Right lobe of liver (tissue), 4 donors: ENCODE measurements at regions not wholly inside any gene's neighbourhood (a gene's known extent, or its start where the extent isn't known, plus 50 kb on each side); places are given as distances from the start of the nearest gene placed in this dataset.

Source experiments
- POLR2A ChIP-seq: fragments of 450-650 bp; IDR thresholded peaks from one replicate; pipeline ENCODE4 v1.6.1; 2017; ENCODE audit warnings: antibody characterized with exemption, mild to moderate bottlenecking
- TF ChIP-seq, protein P1 (sequence below), 4 donors: fragments of 200-600 bp in 3 of 4; fragments of 450-650 bp in 1 of 4; IDR thresholded peaks; one replicate each; pipeline versions ENCODE4 v1.5.1 to v1.8.0; 2016 to 2022; ENCODE audit warnings: antibody characterized with exemption in 4 of 4, mild to moderate bottlenecking in 2 of 4
- donor health status: DM: no; HTN: no; CAD: no.
- donor health status: DM: no; HTN: no; CAD: no.
- donor health status: DM: no; HTN: yes; CAD: no.

DNA sequence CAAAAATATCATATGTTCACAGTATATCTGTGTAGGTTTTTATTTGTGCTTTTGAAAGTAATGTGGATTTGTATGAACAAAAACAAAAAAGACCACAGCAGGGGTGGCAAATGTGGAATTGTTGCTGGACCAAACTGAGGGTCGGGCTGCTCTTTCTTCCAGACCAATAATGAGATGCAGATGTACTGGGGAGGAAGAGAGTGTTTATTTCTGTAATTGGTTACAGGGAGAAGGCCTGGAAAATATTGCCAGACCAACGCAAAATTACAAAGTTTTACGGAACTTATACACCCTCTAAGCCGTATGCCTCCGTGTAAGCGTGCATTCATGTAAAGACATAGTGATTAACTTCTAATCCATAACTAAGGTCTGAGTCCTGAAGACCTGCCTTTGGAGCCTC, 353.9 kb upstream of the C16orf82 start:
- TF ChIP-seq, protein P1, sequence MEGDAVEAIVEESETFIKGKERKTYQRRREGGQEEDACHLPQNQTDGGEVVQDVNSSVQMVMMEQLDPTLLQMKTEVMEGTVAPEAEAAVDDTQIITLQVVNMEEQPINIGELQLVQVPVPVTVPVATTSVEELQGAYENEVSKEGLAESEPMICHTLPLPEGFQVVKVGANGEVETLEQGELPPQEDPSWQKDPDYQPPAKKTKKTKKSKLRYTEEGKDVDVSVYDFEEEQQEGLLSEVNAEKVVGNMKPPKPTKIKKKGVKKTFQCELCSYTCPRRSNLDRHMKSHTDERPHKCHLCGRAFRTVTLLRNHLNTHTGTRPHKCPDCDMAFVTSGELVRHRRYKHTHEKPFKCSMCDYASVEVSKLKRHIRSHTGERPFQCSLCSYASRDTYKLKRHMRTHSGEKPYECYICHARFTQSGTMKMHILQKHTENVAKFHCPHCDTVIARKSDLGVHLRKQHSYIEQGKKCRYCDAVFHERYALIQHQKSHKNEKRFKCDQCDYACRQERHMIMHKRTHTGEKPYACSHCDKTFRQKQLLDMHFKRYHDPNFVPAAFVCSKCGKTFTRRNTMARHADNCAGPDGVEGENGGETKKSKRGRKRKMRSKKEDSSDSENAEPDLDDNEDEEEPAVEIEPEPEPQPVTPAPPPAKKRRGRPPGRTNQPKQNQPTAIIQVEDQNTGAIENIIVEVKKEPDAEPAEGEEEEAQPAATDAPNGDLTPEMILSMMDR (IDR thresholded peaks at IDR 0.05): no peak
- no peak for TF ChIP-seq POLR2A
